Non-pigmented ciliary epithelial cell (primary cell): ENCODE measurements at regions not wholly inside any gene's neighbourhood (a gene's known extent, or its start where the extent isn't known, plus 50 kb on each side); places are given as distances from the start of the nearest gene placed in this dataset.
A peak's percentile ranks its signal among the peaks of the same experiment; 100 is the strongest.

Experiments used
- DNase-seq: peaks from one replicate; pipeline ENCODE4 v3.0.0-alpha.2; 2010; ENCODE audit warnings: low read depth

GRCh38 chr14:34348592-34348991 lies 113.4 kb downstream of the SPTSSA start:
- no peak for DNase-seq

- no peak for DNase-seq
Measured at GRCh38 chr14:34347683-34348082, 114.4 kb downstream of the SPTSSA start.

- DNase-seq = no peak
Measured at GRCh38 chr14:34345718-34346465, 116.1 kb downstream of the SPTSSA start.

GRCh38 chr14:34344318-34344717 lies 117.7 kb downstream of the SPTSSA start:
- no peak for DNase-seq

GRCh38 chr14:34340025-34340625 lies 121.9 kb downstream of the SPTSSA start:
- DNase-seq = no peak

DNA sequence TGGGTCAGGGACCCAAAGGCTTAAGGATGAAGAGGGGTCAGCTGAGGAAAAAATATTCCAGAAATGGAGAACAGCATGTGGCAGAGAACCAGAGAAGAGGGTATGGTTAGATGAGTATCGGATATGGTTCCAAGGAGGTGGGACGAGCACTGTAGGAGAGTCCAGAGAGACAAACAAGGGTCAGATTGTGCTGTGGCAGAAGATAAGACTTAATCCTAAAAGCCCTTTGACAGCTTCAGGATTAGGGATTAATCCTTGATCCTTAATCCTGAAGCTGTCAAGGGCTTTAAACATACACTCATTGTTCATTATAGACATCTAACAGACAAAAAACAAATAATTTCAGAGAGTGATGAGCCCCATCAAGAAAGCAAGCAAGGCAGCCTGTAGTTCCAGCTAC lies 124.0 kb downstream of the SPTSSA start:
- DNase-seq = no peak

DNA sequence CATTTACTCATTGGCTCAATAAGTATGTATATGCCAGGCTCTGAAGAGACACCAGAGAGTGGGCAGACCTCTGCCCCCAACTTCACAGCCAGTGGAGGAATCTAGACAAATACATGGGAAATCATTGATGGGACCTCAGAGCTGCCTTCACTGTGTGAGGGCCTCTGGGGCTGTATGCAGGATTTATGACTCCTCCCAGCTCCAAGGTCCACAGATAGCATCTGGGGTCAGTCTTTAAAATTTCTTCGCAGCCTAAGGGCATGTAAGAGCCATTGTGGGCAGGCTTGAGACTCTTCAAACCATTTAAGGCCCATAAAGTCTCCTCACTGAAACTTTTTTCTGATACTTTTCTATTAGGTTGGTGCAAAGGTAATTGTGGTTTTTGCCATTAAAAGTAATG lies 125.5 kb downstream of the SPTSSA start:
- no peak for DNase-seq

- no peak for DNase-seq
Measured at GRCh38 chr14:34335968-34336367, 126.1 kb downstream of the SPTSSA start.

- no peak for DNase-seq
Measured at GRCh38 chr14:34334329-34334728, 127.7 kb downstream of the SPTSSA start.

- no peak for DNase-seq
Measured at GRCh38 chr14:34331728-34332623, 130.1 kb downstream of the SPTSSA start.

DNA sequence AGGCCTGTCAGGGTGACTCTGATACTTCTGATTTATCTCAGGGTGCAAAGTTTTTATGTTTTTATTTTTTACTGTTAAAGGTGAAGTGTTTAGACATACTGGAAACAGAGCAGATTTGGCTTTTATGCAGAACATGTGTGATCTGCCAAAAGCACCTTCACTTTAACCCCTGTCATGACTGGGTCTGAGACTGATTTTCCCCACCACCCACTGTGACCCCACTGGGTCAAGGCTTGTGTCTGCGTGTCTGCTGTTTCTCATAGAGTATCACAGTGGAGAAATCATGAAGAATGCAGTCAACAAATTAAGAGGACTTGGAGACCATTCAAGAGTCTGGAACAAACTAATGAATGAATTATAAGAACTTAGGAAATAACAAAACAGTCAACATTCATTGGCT lies 131.2 kb downstream of the SPTSSA start:
- no peak for DNase-seq

- DNase-seq = no peak
Measured at GRCh38 chr14:34329301-34329700, 132.7 kb downstream of the SPTSSA start.

GRCh38 chr14:34328178-34328577 lies 133.9 kb downstream of the SPTSSA start:
- no peak for DNase-seq

DNA sequence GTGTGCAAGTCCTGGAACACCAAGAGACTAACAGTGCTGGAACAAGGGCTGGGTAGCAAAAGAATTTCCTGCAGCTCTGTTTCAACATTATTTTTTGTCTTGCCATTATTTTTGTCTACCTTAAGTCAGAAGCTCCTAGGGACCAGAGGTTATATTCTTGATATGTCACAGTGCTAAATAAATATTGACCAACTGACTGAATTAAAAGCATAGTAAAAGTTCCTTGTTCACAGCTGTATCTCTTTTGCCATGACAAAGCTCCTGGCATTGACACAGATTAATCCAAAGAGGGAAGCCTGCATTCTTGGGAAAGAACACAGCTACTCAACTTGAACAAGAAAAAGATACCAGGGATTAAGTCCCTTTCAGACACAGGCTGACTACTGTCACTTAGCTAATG lies 136.5 kb downstream of the SPTSSA start:
- DNase-seq = no peak

- no peak for DNase-seq
Measured at GRCh38 chr14:34324363-34324795, 137.7 kb downstream of the SPTSSA start.

DNA sequence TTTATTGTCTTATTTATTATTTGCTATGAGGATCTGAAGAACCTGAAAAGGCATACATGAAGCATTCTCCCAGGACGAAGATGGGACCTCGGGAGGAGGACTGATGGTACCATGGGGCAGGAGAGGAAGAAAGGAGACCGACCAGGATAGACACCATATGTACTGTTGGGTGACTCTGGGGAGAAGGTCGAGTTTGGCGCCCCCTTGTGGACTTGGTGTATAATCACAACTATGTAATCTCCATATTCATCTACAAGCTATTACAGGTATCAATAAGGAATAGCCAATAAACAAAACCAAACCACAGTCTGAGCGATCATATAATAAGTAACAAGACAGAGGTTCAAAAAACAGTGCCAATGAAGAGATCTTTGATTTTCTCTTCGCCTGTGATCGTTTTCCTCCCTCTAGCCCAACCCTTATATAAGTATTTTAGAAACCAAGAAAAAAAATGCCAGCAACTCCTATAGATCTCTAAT lies 139.1 kb downstream of the SPTSSA start:
- DNase-seq = no peak

GRCh38 chr14:34319140-34319539 lies 142.9 kb downstream of the SPTSSA start:
- no peak for DNase-seq

GRCh38 chr14:34318014-34318413 lies 144.0 kb downstream of the SPTSSA start:
- DNase-seq = no peak

- DNase-seq = no peak
Measured at GRCh38 chr14:34310724-34311123, 151.3 kb downstream of the SPTSSA start.

DNA sequence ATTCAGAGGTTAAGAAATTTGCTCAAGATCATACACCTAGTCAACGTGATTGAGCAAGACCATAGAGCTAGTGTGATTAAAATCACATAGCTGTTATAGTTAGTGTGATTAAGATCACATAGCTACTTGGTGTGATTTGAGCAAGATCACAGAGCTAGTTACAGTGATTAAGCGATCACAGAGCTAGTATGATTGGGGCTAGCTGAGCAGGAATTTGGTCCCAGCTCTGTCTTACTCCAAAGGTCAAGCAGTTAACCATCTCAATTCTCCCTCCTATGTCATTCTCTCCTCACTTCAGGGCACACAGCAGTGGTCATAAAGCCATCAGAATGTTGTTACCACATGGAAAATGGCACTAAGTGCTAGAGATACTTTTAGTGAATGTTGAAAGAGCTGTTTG lies 158.2 kb downstream of the SPTSSA start:
- DNase-seq = no peak

- DNase-seq = no peak
Measured at GRCh38 chr14:34302654-34303053, 159.4 kb downstream of the SPTSSA start.

GRCh38 chr14:34300882-34301734 lies 160.9 kb downstream of the SPTSSA start:
- peak; percentile 8 for DNase-seq
